ENCODE measurements at regions not wholly inside any gene's neighbourhood (a gene's known extent, or its start where the extent isn't known, plus 50 kb on each side); places are given as distances from the start of the nearest gene placed in this dataset.

DNA sequence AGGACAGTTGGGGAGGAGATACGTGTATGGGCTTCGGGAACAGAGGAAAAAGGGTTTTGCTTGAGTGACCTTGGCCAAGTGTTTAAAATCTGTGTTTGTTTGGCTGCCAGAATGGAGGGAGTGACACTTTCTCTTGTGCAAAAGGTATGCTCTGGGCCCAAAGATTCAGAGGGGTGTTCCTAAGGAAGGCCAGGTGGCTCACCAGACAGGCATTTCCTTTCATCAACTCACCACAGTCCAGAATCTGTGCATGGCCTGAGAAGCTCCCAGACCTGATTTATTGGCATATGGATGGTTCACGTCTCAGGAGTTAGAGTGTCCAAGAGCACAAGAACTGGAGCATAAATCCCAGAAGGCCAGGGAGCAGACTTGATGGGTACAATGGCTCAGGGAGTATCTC lies 53.4 kb upstream of the NLK start:
- TF ChIP-seq, protein P1, sequence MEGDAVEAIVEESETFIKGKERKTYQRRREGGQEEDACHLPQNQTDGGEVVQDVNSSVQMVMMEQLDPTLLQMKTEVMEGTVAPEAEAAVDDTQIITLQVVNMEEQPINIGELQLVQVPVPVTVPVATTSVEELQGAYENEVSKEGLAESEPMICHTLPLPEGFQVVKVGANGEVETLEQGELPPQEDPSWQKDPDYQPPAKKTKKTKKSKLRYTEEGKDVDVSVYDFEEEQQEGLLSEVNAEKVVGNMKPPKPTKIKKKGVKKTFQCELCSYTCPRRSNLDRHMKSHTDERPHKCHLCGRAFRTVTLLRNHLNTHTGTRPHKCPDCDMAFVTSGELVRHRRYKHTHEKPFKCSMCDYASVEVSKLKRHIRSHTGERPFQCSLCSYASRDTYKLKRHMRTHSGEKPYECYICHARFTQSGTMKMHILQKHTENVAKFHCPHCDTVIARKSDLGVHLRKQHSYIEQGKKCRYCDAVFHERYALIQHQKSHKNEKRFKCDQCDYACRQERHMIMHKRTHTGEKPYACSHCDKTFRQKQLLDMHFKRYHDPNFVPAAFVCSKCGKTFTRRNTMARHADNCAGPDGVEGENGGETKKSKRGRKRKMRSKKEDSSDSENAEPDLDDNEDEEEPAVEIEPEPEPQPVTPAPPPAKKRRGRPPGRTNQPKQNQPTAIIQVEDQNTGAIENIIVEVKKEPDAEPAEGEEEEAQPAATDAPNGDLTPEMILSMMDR (IDR thresholded peaks at IDR 0.05): no peak
- TF ChIP-seq EZH2 (IDR thresholded peaks at IDR 0.05): no peak
